ENCODE measurements at regions not wholly inside any gene's neighbourhood (a gene's known extent, or its start where the extent isn't known, plus 50 kb on each side); places are given as distances from the start of the nearest gene placed in this dataset.
"Not testable (repeated sequence)": the region's sequence is repeated elsewhere in the genome, so short reads cannot be mapped to it uniquely, and the experiment has no call there.

DNA sequence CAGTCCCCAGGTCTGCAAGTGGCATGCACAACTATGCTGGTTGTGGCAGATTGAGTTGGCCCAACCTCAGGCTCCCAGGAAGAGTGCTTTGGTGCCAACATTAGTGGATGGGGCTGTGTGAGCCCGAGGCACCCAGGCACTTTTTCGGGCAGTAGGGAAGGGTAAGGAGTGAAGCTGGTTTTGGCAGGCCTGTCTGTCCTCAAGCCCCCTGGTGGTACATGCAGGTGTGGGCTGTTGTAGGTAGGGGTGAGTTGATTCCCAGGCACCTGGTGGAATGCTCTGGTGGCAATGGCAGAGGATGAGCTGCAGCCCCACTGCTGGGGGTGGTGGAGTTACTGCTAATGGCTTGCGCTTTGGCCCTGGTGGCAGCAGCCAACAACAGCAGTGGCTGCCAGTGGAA is 723.7 kb upstream of the SLITRK1 start:
- peak; percentile 23 for DNase-seq (ENCODE audit: low read depth, low spot score)

DNA sequence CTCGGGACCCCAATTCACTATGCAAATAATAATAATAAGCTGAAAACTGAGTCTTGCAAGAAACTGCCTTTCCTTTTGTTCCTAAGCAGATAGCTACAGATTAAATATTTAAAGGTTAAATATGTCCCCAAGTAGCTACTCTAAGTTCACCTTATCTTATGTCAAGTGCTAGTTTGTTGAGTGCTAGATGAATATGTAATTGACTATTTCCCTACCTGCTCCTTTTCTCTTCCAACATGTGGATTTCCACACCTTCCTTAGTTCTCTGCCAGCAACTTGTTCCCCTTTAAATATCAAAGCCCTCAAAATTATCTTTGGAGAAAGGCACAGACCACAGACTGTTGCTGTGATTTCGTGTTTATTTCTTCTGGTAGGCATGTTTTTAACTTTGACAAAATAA is 709.2 kb upstream of the SLITRK1 start:
- no peak for DNase-seq (ENCODE audit: low read depth, low spot score)

GRCh38 chr13:84590663-84591062 is 708.4 kb upstream of the SLITRK1 start:
- DNase-seq (ENCODE audit: low read depth, low spot score), result no peak

- no peak for DNase-seq (ENCODE audit: low read depth, low spot score)
Observed at GRCh38 chr13:84588023-84588422, 705.7 kb upstream of the SLITRK1 start.

GRCh38 chr13:84579901-84580300 is 697.6 kb upstream of the SLITRK1 start:
- not testable (repeated sequence) for DNase-seq (ENCODE audit: low read depth, low spot score)

DNA sequence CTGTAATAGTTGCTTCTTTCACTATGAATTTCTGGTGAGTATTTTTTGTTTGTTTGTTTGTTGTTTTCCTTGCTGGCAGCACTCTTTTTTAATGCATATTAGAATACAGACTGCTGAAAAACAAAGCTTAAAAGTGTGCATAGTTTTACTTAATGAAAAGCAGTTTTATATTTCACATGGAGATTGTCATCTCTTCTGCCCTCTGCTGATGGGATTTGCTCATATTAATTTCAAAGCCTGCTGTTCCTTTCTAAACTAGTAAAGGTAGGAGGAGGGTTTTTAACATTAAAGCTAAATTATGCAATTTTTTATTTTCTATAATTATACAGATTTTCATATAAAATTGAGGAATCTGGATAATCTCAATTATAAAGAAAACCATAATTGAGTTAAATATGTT is 692.6 kb upstream of the SLITRK1 start:
- DNase-seq (ENCODE audit: low read depth, low spot score), result no peak

DNA sequence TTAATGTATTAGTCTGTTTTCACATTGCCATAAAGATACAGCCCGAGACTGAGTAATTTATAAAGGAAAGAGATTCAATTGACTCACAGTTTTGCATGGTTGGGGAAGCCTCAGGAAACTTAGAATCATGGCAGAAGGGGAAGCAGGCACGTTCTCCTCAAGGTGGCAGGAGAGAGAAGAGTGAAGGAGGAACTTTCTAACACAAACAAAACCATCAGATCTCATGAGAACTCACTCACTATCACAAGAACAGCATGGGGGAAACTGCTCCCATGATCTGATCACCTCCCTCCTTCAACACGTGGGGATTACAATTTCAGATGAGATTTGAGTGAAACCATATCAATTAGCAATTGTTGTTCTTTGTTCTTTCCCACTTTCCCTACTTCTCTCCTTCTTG is 689.0 kb upstream of the SLITRK1 start:
- no peak for DNase-seq (ENCODE audit: low read depth, low spot score)

- no peak for DNase-seq (ENCODE audit: low read depth, low spot score)
Observed at GRCh38 chr13:84570831-84571230, 688.6 kb upstream of the SLITRK1 start.

- no peak for DNase-seq (ENCODE audit: low read depth, low spot score)
Observed at GRCh38 chr13:84569366-84569765, 687.1 kb upstream of the SLITRK1 start.

- no peak for DNase-seq (ENCODE audit: low read depth, low spot score)
Observed at GRCh38 chr13:84567848-84568247, 685.6 kb upstream of the SLITRK1 start.

DNA sequence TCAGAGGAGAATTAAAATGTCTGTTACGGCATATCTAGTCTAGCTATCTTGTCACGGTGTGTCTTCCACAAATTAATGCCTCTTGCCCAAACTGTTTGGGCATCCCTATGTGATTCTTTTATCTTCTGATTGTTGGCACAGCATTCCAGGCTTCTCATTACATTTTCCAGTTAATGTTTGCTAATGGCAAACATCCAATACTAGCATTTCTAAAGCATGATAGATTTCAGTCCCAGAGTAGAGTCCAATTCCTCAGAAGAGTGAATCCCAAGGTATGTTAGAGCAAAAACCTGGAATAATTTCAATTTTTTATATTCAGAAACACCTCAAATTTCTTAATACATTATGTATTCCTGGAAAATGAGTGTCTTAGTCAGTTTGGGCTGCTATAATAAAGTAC is 684.5 kb upstream of the SLITRK1 start:
- no peak for DNase-seq (ENCODE audit: low read depth, low spot score)

GRCh38 chr13:84563611-84564010 is 681.3 kb upstream of the SLITRK1 start:
- DNase-seq (ENCODE audit: low read depth, low spot score), result no peak

- no peak for DNase-seq (ENCODE audit: low read depth, low spot score)
Observed at GRCh38 chr13:84553227-84553626, 671.0 kb upstream of the SLITRK1 start.

DNA sequence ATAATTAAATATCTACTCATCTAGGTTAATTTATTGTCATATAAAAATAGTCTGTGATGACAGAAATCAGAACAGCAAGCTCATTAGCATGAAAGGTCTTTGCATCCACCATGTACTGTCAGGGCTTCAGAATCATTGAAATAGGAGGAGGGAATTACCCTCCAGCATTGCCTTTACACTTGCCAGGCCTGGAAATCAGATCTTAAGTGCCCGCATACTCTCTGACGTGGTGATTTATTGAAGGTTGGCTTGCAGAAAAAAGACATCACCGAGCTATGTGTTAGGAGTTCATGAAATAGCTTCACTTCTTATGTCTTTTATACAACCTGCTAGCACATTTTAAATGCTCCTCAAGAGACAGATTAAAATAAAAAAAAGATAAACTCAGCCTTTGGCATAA is 661.7 kb upstream of the SLITRK1 start:
- DNase-seq (ENCODE audit: low read depth, low spot score), result no peak

DNA sequence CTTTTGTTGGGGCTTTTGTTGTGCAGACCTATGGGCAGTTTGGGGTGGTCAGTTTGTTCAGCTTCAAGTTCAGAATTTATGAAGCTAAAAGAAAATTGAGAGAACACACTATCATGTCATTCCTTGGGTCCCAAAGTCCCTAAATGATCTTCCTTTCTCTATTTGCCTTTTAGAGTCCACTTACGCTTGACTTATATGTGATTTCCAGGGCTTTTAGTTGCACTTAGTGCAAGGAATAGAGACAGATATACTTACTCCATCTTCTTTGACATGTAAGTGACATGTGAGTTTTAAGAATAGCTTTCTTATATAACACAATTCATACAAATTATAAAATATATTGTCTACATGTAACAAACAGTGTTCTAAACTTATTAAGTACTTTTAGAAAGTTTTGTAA is 660.1 kb upstream of the SLITRK1 start:
- no peak for DNase-seq (ENCODE audit: low read depth, low spot score)

GRCh38 chr13:84536906-84537305 is 654.6 kb upstream of the SLITRK1 start:
- DNase-seq (ENCODE audit: low read depth, low spot score), result no peak

DNA sequence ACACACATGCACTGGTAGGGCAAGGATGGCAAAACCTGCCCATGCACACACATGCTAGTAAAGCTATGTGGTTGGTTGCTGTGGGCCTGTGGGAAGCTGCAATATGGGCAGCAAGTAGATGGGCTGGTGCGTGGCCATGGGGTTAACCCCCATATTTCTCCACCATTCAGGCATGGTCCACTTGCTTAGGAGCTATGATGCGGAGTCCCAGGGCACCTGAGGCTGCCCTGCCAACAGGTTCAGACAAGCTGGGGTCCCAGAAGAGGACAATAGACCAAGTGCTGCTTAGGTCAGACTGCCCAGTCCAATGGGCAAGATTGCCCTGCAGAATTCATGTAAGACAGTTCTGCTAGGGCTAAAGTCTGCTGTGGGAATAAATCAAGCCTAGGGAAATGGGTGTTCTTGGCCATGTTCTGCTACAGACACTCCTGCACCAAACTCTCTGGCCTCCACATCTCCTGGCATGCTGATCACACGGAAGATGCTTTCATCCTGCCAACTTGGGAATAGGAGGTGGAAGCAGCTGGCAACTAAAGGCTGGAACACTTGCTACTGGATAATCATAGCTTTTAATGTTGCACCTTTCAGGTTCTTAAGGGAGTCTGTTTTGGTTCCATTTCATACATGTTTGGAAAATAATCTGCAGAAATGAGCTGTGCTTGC is 646.3 kb upstream of the SLITRK1 start:
- DNase-seq (ENCODE audit: low read depth, low spot score), result no peak

GRCh38 chr13:84525865-84526264 is 643.6 kb upstream of the SLITRK1 start:
- DNase-seq (ENCODE audit: low read depth, low spot score), result no peak

- no peak for DNase-seq (ENCODE audit: low read depth, low spot score)
Observed at GRCh38 chr13:84524586-84524985, 642.3 kb upstream of the SLITRK1 start.

- no peak for DNase-seq (ENCODE audit: low read depth, low spot score)
Observed at GRCh38 chr13:84500016-84500415, 617.7 kb upstream of the SLITRK1 start.

GRCh38 chr13:84497613-84498012 is 615.3 kb upstream of the SLITRK1 start:
- no peak for DNase-seq (ENCODE audit: low read depth, low spot score)

GRCh38 chr13:84491952-84492351 is 609.7 kb upstream of the SLITRK1 start:
- DNase-seq (ENCODE audit: low read depth, low spot score), result no peak

DNA sequence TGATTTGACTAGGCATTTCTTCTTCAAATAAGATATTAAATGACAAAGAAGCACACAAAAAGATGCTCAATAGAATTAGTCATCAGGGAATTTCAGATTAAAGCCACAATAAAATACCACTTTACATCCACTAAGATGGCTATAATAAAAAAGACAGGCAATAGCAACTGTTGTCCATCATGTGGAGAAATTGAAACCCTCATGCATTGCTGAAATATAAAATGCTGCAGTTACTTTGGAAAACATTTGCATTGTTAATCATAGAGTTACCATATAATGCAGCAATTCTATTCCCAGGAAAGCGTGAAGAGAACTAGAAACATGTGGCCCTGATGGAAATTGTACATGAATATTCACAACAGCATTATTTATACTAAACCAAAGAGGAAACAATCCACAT is 605.5 kb upstream of the SLITRK1 start:
- no peak for DNase-seq (ENCODE audit: low read depth, low spot score)

- DNase-seq (ENCODE audit: low read depth, low spot score), result no peak
Observed at GRCh38 chr13:84481958-84482357, 599.7 kb upstream of the SLITRK1 start.

Measured in iPS DF 19.7 (cell line).